ENCODE measurements at regions not wholly inside any gene's neighbourhood (a gene's known extent, or its start where the extent isn't known, plus 50 kb on each side); places are given as distances from the start of the nearest gene placed in this dataset.

GRCh38 chr4:29066861-29067260 lies 1653.3 kb upstream of the PCDH7 start:
- Histone ChIP-seq H3K27ac (ENCODE audit: control insufficient read depth, insufficient read depth) (no peak overlapping the region), H3K9me3 (replicated peaks; ENCODE audit: control insufficient read depth, insufficient read depth, low read length) (no peaks in the 10 kb centered on the region), H3K4me3 (no peak overlapping the region), H4K20me1 (ENCODE audit: control insufficient read depth, insufficient read depth) (no peaks in the 10 kb centered on the region), H3K9ac (ENCODE audit: control insufficient read depth, insufficient read depth, low read length) (no peak overlapping the region), H3K4me2 (ENCODE audit: control insufficient read depth, insufficient read depth) (no peak overlapping the region), H3K79me2 (ENCODE audit: control insufficient read depth, insufficient read depth, low read length) (no peaks in the 10 kb centered on the region), H2AFZ (ENCODE audit: control insufficient read depth, low read depth, low read length) (no peak overlapping the region), H3K4me1 (ENCODE audit: control insufficient read depth, insufficient read depth, low read length) (no peaks in the 10 kb centered on the region), H3K36me3 (ENCODE audit: control insufficient read depth in 2 of 2, insufficient read depth in 2 of 2, low read length in 1 of 2) (no peaks in the 10 kb centered on the region), H3K27me3 (replicated peaks in 1 of 2; ENCODE audit: control insufficient read depth in 2 of 2, insufficient read depth in 2 of 2, low read length in 1 of 2) (no peaks in the 10 kb centered on the region)
- intact Hi-C loops (cut with micrococcal nuclease; ENCODE audit: unreplicated experiment): no loop called here
- ChIA-PET SMC1A (ENCODE audit: uncharacterized antibody, unreplicated experiment) (interaction anchor here (0.8 to 1.8 kb wide), 2 partner anchors 645 to 1061 kb away, joined by 3 read pairs; no protein-coding TSS in a partner anchor), CTCF (no interaction called here), POLR2A (no interaction called here), RAD21 (ENCODE audit: unreplicated experiment) (no interaction called here)
- ATAC-seq (no peak), DNase-seq (ENCODE audit: low read depth, low spot score) (no peak), FAIRE-seq (no peak)
- no TSS peak for BruUV-seq (replicated peaks)
- 3% methylated on average over 2 of the region's 2 CpGs for WGBS (ENCODE audit: insufficient coverage, insufficient replicate concordance, low lambda C conversion rate, missing lambda C conversion rate)
- in situ Hi-C loops (cut with MboI): no loop called here
- TF ChIP-seq IKZF2 (IDR thresholded peaks at IDR 0.05): no peak
- no peak for TF ChIP-seq CREB1 (IDR thresholded peaks at IDR 0.05; ENCODE audit: low read depth)
- no peak for TF ChIP-seq MYB (IDR thresholded peaks at IDR 0.05; ENCODE audit: borderline replicate concordance, low read depth, low read length)
- no peak for TF ChIP-seq BHLHE40 (IDR thresholded peaks at IDR 0.05; ENCODE audit: borderline replicate concordance in 1 of 2, low read depth in 2 of 2, low read length in 1 of 2)
- TF ChIP-seq YY1 (IDR thresholded peaks at IDR 0.05; ENCODE audit: low read depth, low read length): no peak
- TF ChIP-seq GATAD2B (conservative IDR thresholded peaks at IDR 0.05; ENCODE audit: low read depth): no peak
- TF ChIP-seq CBX3 (IDR thresholded peaks at IDR 0.05; ENCODE audit: borderline replicate concordance, low read depth): no peak
- TF ChIP-seq MYC (IDR thresholded peaks at IDR 0.05; ENCODE audit: insufficient read depth, insufficient read length, insufficient replicate concordance, low read length, severe bottlenecking): no peak
- no peak for TF ChIP-seq EED (IDR thresholded peaks at IDR 0.05; ENCODE audit: low read depth)
- no peak for TF ChIP-seq EP300 (IDR thresholded peaks at IDR 0.05; ENCODE audit: borderline replicate concordance in 1 of 2, control insufficient read depth in 1 of 2, low read depth in 2 of 2, low read length in 2 of 2)

Measured in GM12878 (cell line).